ENCODE measurements at regions not wholly inside any gene's neighbourhood (a gene's known extent, or its start where the extent isn't known, plus 50 kb on each side); places are given as distances from the start of the nearest gene placed in this dataset.
"Not testable (repeated sequence)": the region's sequence is repeated elsewhere in the genome, so short reads cannot be mapped to it uniquely, and the experiment has no call there.

DNA sequence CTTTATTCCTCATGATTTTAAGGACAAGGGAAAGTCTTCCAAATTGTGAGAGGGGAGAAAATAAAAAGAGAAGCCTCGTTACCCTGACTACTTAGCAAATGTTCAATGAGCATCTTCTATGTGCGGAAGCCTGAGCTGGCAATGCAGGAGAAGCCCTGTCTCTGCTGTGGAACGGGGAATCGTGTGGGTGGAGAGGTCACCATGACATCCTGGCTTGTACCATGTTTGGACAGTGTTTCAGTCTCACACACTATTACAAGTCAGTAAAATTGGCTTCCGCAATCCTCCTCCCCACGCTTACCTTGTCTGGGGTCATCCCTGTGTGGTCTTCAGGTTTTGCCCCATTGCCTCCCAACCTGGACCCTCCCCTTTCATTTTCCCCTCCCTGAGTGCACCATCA is 65.0 kb upstream of the PPM1B start:
- H3K9ac ChIP-seq (ENCODE audit: low read length), result no peak overlapping the region
- no peaks in the 10 kb centered on the region for H3K36me3 ChIP-seq (ENCODE audit: control insufficient read depth, insufficient read depth, low read length, severe bottlenecking)
- no peak for DNase-seq (ENCODE audit: low read depth)
- H3K9me3 ChIP-seq (ENCODE audit: control insufficient read depth, low read length), result peaks cover 3% of the 10 kb centered on the region
- no peak overlapping the region for H3K4me3 ChIP-seq (ENCODE audit: low read length)
- H3K27me3 ChIP-seq (replicated peaks; ENCODE audit: control insufficient read depth, insufficient read depth, low read length), result no peaks in the 10 kb centered on the region
- H3K4me1 ChIP-seq (ENCODE audit: control insufficient read depth, insufficient read depth, low read length), result peaks cover 20% of the 10 kb centered on the region

DNA sequence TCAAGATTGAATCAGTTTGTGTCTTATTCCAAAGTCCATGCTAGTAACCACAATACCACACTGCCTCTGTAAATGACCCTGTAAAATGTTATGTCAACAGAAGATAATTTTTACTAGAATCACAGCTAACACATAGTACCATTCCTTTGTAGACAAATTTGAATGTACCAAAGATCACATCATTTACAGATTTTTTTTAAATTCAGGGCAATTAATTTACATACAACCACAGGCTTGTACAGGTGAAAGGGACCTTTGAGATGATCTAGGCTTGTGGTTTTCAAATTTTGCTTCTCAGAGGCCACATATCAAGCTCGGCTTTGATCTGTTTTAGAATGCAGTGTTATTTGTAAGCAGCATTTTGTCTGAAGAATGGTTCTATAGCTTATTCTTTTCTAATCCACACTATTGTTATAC is 63.8 kb upstream of the PPM1B start:
- no peaks in the 10 kb centered on the region for H3K36me3 ChIP-seq (ENCODE audit: control insufficient read depth, insufficient read depth, low read length, severe bottlenecking)
- H3K9ac ChIP-seq (ENCODE audit: low read length), result no peak overlapping the region
- no peak overlapping the region for H3K4me3 ChIP-seq (ENCODE audit: low read length)
- H3K4me1 ChIP-seq (ENCODE audit: control insufficient read depth, insufficient read depth, low read length), result peaks cover 24% of the 10 kb centered on the region
- DNase-seq (ENCODE audit: low read depth), result no peak
- H3K27me3 ChIP-seq (replicated peaks; ENCODE audit: control insufficient read depth, insufficient read depth, low read length), result no peaks in the 10 kb centered on the region
- H3K9me3 ChIP-seq (ENCODE audit: control insufficient read depth, low read length), result peaks cover 3% of the 10 kb centered on the region

DNA sequence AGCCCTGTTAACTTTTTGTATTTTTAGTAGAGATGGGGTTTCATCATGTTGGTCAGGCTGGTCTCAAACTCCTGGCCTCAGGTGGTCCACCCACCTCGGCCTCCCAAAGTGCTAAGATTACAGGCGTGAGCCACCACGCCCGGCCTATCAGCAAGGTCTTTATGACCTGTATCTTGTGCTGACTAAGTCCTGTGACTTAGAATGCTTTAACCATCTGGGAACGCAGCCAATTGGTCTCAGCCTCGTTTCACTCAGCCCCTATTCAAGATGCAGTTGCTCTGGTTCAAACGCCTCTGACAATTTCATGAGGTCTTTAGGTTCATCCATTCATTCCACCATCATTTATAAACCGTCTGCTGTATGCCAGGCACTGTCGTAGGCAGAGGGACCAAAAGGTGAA is 62.2 kb upstream of the PPM1B start:
- not testable (repeated sequence) for H3K27me3 ChIP-seq (replicated peaks; ENCODE audit: control insufficient read depth, insufficient read depth, low read length); H3K4me3 ChIP-seq (ENCODE audit: low read length); H3K9ac ChIP-seq (ENCODE audit: low read length); H3K36me3 ChIP-seq (ENCODE audit: control insufficient read depth, insufficient read depth, low read length, severe bottlenecking); DNase-seq (ENCODE audit: low read depth); H3K9me3 ChIP-seq (ENCODE audit: control insufficient read depth, low read length)
- peaks cover 14% of the 10 kb centered on the region for H3K4me1 ChIP-seq (ENCODE audit: control insufficient read depth, insufficient read depth, low read length)

DNA sequence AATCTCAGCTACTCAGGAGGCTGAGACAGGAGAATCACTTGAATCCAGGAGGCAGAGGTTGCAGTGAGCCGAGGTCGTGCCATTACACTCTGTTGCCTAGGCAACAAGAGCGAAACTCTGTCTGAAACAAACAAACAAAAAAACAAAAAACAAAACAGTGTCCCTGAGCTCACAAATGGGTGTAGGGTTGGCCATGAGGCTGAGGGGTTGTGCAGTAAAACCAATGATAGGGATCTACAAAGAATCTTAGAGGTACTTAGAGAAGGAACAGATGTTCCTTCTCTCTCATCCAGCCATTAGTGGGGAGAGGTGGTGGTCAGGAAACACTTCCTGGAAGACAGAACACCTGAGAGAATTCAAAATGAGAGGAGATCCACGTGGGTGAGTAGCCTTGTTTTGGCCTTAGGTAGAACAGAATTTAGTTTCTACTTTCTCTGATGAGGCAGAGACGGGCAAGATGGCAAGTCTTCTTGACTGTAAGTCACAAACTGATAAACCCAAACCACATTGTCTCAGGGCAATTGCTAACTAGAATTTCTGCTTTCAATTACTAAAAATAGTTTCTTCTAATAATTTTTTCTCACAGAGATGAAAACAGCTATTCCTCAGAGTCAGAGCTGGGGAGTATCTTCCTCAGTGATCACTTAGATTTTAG is 61.5 kb upstream of the PPM1B start:
- Histone ChIP-seq H3K4me3 (ENCODE audit: low read length) (no peak overlapping the region), H3K9ac (ENCODE audit: low read length) (no peak overlapping the region), H3K36me3 (ENCODE audit: control insufficient read depth, insufficient read depth, low read length, severe bottlenecking) (no peaks in the 10 kb centered on the region), H3K4me1 (ENCODE audit: control insufficient read depth, insufficient read depth, low read length) (peaks cover 14% of the 10 kb centered on the region), H3K9me3 (ENCODE audit: control insufficient read depth, low read length) (peaks cover 3% of the 10 kb centered on the region), H3K27me3 (replicated peaks; ENCODE audit: control insufficient read depth, insufficient read depth, low read length) (no peaks in the 10 kb centered on the region)
- DNase-seq (ENCODE audit: low read depth), result no peak

DNA sequence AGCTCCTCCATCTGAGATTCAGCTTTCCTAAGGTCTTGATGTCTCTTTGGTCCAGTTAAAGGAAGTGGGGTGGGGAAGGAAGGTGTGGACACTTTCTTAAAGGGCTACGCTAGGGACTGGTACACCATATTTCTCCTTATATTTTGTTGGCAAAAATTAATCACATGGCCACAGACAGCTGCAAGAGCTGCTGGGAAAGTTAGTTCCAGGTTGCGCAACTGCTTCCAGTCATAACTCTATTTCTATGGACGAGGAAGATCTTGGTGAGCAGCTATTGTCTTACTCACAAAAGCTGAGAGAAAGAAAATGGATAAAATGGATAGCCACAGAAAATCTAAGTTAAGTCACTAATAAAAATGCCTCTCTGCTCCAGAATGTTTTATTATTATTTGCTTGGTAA is 60.7 kb upstream of the PPM1B start:
- no peaks in the 10 kb centered on the region for H3K36me3 ChIP-seq (ENCODE audit: control insufficient read depth, insufficient read depth, low read length, severe bottlenecking)

DNA sequence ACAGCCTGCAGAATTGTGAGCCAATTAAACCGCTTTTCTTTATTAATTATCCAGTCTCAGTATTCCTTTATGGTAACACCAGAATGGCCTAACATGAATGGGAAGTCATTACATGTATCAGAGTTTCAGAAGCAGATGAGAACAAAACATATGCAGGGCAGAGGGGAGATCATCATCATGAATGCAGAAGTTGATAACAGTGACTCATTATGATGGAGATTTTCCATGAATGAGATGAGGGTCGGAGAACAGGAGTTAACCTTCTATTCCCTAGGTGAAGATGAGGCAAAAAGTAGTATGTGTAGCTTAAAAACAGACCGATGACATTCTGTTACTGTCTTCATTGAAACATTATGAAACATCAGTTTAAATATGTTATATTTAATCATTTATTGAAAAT is 59.5 kb upstream of the PPM1B start:
- Histone ChIP-seq H3K4me3 (ENCODE audit: low read length) (no peak overlapping the region), H3K4me1 (ENCODE audit: control insufficient read depth, insufficient read depth, low read length) (peaks cover 14% of the 10 kb centered on the region)

More for the DNA sequence above, 60.7 kb upstream of the PPM1B start:
- no peak overlapping the region for H3K4me3 ChIP-seq (ENCODE audit: low read length)
- H3K4me1 ChIP-seq (ENCODE audit: control insufficient read depth, insufficient read depth, low read length), result peaks cover 14% of the 10 kb centered on the region
- no peaks in the 10 kb centered on the region for H3K27me3 ChIP-seq (replicated peaks; ENCODE audit: control insufficient read depth, insufficient read depth, low read length)
- no peak overlapping the region for H3K9ac ChIP-seq (ENCODE audit: low read length)
- no peak for DNase-seq (ENCODE audit: low read depth)
- H3K9me3 ChIP-seq (ENCODE audit: control insufficient read depth, low read length), result peaks cover 3% of the 10 kb centered on the region

DNA sequence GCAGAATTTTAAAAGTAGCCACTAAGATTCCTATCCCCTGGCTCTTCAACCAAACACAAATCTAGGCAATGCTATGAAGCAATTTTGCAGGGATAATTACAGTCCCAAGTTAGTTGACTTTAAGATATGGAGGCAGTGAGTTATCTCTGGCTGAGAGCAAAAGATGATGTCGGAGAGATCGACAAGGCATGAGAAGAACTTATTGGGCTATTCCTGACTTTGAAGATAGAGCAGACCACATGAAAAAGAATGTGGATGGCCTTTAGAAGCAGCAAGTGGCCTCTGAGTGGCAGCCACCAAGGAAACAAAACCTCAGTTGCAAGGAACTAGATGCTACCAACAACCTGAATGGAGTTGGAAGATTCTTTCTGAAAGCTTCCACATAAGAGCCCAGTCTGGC is 58.2 kb upstream of the PPM1B start:
- Histone ChIP-seq H3K27me3 (replicated peaks; ENCODE audit: control insufficient read depth, insufficient read depth, low read length) (no peaks in the 10 kb centered on the region), H3K9ac (ENCODE audit: low read length) (no peak overlapping the region), H3K4me1 (ENCODE audit: control insufficient read depth, insufficient read depth, low read length) (peaks cover 14% of the 10 kb centered on the region), H3K9me3 (ENCODE audit: control insufficient read depth, low read length) (peaks cover 3% of the 10 kb centered on the region), H3K4me3 (ENCODE audit: low read length) (no peak overlapping the region), H3K36me3 (ENCODE audit: control insufficient read depth, insufficient read depth, low read length, severe bottlenecking) (no peaks in the 10 kb centered on the region)
- no peak for DNase-seq (ENCODE audit: low read depth)

More for the DNA sequence above, 59.5 kb upstream of the PPM1B start:
- no peaks in the 10 kb centered on the region for H3K27me3 ChIP-seq (replicated peaks; ENCODE audit: control insufficient read depth, insufficient read depth, low read length)
- H3K36me3 ChIP-seq (ENCODE audit: control insufficient read depth, insufficient read depth, low read length, severe bottlenecking), result no peaks in the 10 kb centered on the region
- H3K9ac ChIP-seq (ENCODE audit: low read length), result no peak overlapping the region
- peaks cover 3% of the 10 kb centered on the region for H3K9me3 ChIP-seq (ENCODE audit: control insufficient read depth, low read length)
- no peak for DNase-seq (ENCODE audit: low read depth)

DNA sequence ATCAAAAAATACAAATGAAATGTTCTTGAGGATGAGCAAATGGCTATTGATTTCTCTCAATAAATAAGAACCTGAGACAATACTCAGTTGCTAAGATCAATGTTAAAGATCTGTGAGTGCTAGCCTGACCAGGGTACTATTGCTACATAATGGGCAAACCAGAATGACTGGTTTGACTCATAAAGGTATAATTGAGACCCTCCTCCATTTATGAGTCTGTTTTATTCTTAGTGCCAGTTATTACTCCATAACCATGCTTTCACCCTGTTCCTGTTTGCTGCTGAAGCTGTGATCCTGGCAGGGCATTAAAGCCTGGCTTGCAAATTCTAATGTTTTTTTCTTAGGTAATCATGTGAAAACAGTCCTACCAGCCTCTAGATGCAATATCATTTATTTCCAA is 56.6 kb upstream of the PPM1B start:
- Histone ChIP-seq H3K9ac (ENCODE audit: low read length) (no peak overlapping the region), H3K4me3 (ENCODE audit: low read length) (no peak overlapping the region), H3K27me3 (replicated peaks; ENCODE audit: control insufficient read depth, insufficient read depth, low read length) (no peaks in the 10 kb centered on the region), H3K9me3 (ENCODE audit: control insufficient read depth, low read length) (peaks cover 3% of the 10 kb centered on the region), H3K4me1 (ENCODE audit: control insufficient read depth, insufficient read depth, low read length) (peaks cover 14% of the 10 kb centered on the region), H3K36me3 (ENCODE audit: control insufficient read depth, insufficient read depth, low read length, severe bottlenecking) (no peaks in the 10 kb centered on the region)
- no peak for DNase-seq (ENCODE audit: low read depth)

DNA sequence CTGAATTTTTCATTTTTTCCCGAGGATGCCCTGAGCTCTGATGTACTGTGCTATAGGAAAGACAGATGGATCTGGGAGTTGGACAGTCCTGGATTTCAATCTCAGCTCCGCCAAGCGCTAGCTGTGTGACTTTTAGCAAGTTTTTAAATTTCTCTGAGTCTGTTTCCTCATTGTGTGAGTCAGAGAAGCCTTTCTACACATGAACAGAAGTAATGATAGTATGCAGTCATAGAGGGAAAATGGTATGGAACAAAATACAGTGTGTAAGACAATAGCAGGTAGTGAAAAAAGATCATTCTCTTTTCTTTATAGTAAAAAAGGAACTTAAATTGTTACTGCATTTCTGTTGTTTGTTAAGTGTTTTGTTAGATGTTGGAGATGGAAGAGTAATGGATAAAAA is 52.4 kb upstream of the PPM1B start:
- H3K27me3 ChIP-seq (replicated peaks; ENCODE audit: control insufficient read depth, insufficient read depth, low read length), result no peaks in the 10 kb centered on the region
- no peaks in the 10 kb centered on the region for H3K9me3 ChIP-seq (ENCODE audit: control insufficient read depth, low read length)
- H3K9ac ChIP-seq (ENCODE audit: low read length), result no peak overlapping the region
- H3K4me1 ChIP-seq (ENCODE audit: control insufficient read depth, insufficient read depth, low read length), result peaks cover 12% of the 10 kb centered on the region
- H3K36me3 ChIP-seq (ENCODE audit: control insufficient read depth, insufficient read depth, low read length, severe bottlenecking), result no peaks in the 10 kb centered on the region
- H3K4me3 ChIP-seq (ENCODE audit: low read length), result no peak overlapping the region
- no peak for DNase-seq (ENCODE audit: low read depth)

DNA sequence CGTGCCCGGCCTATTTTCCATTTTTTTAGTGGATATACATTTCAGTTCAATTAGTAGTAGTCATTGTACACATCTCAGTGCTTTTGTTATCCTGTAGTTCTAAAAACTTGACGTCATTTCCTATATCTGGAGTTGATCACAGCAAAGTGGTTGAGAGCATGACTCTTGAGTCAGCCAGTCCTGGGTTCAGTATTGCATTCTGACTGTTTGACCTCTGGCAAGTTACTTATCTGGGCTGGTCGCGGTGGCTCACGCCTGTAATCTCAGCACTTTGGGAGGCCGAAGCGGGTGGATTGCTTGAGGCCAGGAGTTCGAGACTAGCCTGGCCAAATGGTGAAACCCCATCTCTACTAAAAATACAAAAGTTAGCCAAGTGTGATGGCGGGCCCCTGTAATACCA is 50.4 kb upstream of the PPM1B start:
- Histone ChIP-seq H3K36me3 (ENCODE audit: control insufficient read depth, insufficient read depth, low read length, severe bottlenecking) (no peaks in the 10 kb centered on the region), H3K4me3 (ENCODE audit: low read length) (no peak overlapping the region), H3K9ac (ENCODE audit: low read length) (no peak overlapping the region), H3K27me3 (replicated peaks; ENCODE audit: control insufficient read depth, insufficient read depth, low read length) (no peaks in the 10 kb centered on the region), H3K4me1 (ENCODE audit: control insufficient read depth, insufficient read depth, low read length) (peaks cover 12% of the 10 kb centered on the region), H3K9me3 (ENCODE audit: control insufficient read depth, low read length) (no peaks in the 10 kb centered on the region)
- no peak for DNase-seq (ENCODE audit: low read depth)
